Astrocyte of the cerebellum (primary cell): ENCODE measurements at regions not wholly inside any gene's neighbourhood (a gene's known extent, or its start where the extent isn't known, plus 50 kb on each side); places are given as distances from the start of the nearest gene placed in this dataset.
"Not testable (repeated sequence)": the region's sequence is repeated elsewhere in the genome, so short reads cannot be mapped to it uniquely, and the experiment has no call there.

ENCODE experiments used
- DNase-seq: peaks from one replicate; pipeline ENCODE4 v3.0.0-alpha.2; 2011; ENCODE audit warnings: low read depth
- H3K4me3 ChIP-seq: 2 replicates; pipeline ENCODE4 v1.5.1; 2011; ENCODE audit warnings: mild to moderate bottlenecking, low read depth, low read length, moderate library complexity
- in situ Hi-C: cut with HindIII; loops from 2 replicates; pipeline ENCODE4 v1.10.0; 2017; ENCODE audit warnings: low sequenced_read_pairs
- TF ChIP-seq, protein P1 (sequence below): IDR thresholded peaks from 2 replicates; pipeline ENCODE4 v1.5.1; 2012; ENCODE audit warnings: low read length, low read depth, moderate library complexity, mild to moderate bottlenecking; ENCODE audit errors: missing control alignments

DNA sequence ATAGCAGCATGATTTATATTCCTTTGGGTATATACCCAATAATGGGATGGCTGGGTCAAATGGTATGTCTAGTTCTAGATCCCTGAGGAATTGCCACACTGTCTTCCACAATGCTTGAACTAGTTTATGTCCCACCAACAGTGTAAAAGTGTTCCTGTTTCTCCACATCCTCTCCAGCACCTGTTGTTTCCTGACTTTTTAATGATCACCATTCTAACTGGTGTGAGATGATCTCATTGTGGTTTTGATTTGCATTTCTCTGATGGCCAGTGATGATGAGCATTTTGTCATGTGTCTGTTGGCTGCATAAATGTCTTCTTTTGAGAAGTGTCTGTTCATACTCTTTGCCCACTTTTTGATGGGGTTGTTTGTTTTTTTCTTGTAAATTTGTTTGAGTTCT lies 54.0 kb upstream of the GPR89A start:
- DNase-seq, in situ Hi-C loops, H3K4me3 ChIP-seq: not testable (repeated sequence)

DNA sequence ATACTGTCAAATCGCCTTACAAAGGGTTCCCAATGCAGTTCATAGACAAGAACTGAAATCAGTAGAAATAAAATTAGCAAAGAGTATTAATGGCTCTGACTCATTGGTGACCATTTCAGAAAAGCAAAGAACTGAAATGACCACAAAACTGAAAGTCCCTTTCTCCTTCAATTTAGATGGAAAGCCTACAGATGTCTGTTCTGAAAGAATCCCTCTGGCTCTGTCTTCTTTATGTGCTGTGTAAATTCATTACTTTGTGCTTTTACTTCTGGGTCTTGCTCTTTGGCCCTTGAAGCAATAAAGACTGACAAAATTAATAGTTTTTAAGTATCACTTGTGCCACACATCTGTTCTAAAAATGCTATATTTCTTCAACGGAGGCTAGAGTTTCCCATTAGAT lies 62.7 kb upstream of the GPR89A start:
- DNase-seq, result no peak
- in situ Hi-C loops, result no loop called here
- no peak overlapping the region for H3K4me3 ChIP-seq
- TF ChIP-seq, protein P1, sequence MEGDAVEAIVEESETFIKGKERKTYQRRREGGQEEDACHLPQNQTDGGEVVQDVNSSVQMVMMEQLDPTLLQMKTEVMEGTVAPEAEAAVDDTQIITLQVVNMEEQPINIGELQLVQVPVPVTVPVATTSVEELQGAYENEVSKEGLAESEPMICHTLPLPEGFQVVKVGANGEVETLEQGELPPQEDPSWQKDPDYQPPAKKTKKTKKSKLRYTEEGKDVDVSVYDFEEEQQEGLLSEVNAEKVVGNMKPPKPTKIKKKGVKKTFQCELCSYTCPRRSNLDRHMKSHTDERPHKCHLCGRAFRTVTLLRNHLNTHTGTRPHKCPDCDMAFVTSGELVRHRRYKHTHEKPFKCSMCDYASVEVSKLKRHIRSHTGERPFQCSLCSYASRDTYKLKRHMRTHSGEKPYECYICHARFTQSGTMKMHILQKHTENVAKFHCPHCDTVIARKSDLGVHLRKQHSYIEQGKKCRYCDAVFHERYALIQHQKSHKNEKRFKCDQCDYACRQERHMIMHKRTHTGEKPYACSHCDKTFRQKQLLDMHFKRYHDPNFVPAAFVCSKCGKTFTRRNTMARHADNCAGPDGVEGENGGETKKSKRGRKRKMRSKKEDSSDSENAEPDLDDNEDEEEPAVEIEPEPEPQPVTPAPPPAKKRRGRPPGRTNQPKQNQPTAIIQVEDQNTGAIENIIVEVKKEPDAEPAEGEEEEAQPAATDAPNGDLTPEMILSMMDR, result no peak

DNA sequence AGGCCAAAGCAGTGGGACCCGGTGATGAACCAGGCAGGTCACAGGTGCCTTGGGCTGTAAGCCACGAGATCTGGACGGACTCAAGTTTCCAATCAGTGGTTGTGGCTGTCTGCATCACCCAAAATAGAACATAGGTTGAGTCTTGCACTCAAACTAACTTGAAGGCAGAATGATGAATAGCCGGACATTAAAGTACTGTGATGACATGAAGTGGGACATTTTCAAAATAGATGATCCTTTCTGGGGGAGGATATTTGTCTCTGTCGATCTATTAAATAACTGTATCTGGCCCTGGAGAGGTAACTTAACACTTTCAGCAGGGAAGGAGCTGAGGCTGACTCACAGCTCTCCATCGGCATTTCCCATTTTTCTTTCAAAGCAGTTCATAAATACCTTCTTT lies 66.1 kb upstream of the GPR89A start:
- H3K4me3 ChIP-seq, DNase-seq, in situ Hi-C loops: not testable (repeated sequence)

DNA sequence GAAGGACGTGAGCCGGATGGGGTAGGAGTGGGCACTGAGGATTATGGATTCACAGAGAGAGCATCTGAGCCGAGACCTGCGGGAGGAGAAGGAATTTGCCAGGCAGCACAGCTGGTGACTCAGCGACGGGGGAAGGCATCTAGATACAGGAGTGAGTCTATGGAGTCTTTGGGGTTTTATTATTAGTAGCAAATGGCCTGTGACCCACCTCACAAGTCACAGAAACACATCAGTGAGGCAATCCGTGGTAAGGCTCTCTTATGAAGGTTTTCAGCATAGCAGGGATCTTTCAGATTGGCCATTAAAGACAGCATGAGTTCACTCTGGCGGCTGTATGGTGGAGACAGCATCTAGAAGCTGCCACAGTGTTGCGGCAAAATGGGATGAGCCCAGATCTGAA lies 66.5 kb upstream of the GPR89A start:
- DNase-seq, result peak; percentile 2
- in situ Hi-C loops, result not testable (repeated sequence)

DNA sequence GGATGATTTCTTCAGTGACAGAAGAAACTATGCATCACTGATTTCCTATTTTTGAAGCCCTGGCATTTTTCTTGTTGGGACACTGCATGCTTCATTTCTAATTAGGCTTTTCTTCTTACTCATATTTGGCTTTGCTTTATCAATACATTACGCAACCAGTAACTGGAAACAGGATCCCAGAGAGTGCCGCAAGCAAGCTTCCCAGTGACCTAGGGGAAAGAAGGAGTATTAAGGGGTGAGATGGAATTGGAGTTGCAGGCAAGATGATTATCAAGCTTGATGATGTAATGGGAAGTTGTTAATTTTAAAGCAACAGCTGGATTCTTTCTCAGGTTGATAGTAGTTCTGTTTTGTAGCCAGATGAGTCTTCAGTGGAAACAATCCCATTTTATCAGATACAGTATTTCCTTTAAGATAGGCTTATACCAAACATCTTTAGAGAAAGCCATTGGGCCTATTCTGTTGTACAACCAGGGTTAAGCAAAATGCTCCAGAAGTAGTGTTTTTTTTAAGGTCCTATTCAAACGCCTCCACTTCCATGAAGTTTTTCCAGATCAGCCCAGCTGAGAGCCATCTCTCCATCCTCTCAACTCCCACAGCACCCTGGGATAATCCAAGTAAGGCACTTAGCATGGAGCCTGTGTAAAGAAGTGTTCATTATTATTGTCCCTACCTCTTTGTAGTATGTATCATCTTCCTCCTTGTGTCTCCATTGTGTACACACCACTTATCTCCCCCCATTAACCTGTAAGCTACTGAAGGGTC lies 69.5 kb upstream of the GPR89A start:
- H3K4me3 ChIP-seq, in situ Hi-C loops, DNase-seq: not testable (repeated sequence)

More for the DNA sequence above, 66.5 kb upstream of the GPR89A start:
- H3K4me3 ChIP-seq, result not testable (repeated sequence)

DNA sequence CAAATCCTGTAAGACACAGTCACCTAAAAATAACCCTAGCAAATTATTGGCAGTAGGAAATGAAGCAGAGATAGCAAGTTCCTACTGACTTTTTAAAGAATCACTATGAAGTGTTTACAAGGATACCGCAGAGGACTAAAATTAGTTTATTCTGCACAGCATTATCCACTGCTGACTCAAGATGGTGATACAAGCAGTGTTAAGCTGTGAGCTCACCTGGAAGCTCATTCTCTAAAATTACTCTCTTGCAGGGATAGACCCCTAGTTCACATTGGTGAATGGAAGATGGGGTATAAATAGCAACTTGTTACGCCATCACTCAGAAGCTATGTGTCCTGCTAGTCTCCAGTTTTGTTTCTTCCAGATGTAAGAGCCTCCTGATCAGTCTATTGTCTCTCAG lies 70.8 kb upstream of the GPR89A start:
- in situ Hi-C loops, DNase-seq, H3K4me3 ChIP-seq: not testable (repeated sequence)

DNA sequence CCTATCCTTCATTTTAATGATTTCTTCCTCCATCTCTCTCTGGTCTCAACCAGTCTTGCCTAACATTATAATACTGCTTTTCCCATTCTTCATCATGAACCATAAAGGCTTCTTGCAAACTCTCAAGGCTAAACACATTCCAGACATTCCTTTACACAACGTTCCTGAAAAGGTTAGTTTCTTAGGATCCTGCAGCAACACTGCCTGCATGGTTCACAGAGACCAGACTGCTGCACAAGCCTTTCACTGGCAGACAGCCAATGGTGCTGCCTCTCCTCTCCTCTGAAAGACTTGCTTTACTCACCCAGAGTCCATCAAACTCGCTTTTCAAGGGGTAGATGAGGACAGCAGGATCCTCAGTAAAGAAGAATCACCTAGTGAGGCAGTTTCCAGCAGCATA lies 72.3 kb upstream of the GPR89A start:
- in situ Hi-C loops, H3K4me3 ChIP-seq: not testable (repeated sequence)
- DNase-seq, result peak; percentile 29

DNA sequence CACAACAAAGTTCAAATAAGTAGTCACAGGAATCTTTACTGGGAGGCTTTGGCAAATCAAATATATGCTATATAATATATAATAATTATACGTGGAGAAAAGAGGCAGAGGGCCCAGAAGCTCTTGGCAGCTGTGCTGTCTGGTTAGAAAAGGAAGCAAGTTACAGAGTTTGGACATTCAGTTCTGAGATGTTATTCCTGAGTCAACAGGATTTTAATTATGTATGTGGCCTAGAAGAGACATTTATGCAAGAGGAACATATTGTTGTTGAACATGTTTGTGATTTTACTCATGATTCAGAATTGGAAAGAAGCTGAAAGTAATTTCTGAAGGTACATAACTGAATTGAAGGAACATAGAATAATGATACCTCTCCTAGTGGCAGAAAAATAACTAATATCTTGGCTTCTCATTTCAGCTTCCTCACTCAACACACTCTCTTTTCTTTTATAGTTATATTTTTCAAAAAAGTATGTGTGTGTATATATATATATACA lies 79.7 kb upstream of the GPR89A start:
- DNase-seq, result not testable (repeated sequence)

DNA sequence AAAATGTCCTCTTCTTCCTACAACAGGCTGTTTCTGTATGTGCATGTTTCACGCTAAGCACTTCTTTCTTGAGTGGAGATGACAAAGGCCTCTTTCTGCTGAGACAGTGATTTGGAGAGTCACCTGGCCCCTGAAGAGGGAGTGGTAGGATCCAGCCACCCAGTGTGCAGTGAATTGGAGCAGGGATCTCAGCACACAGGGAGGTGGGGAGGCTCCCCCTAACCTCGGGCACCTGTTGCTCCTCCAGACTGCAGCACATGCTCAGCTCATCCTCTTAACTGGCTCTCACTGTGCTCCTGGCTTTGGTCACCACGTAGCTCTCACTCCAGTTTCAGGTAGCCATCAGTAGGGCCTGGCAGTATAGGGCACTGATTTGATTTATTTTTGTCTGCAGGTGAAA lies 87.6 kb upstream of the GPR89A start:
- in situ Hi-C loops, H3K4me3 ChIP-seq, DNase-seq: not testable (repeated sequence)

More for the DNA sequence above, 79.7 kb upstream of the GPR89A start:
- H3K4me3 ChIP-seq, in situ Hi-C loops: not testable (repeated sequence)

DNA sequence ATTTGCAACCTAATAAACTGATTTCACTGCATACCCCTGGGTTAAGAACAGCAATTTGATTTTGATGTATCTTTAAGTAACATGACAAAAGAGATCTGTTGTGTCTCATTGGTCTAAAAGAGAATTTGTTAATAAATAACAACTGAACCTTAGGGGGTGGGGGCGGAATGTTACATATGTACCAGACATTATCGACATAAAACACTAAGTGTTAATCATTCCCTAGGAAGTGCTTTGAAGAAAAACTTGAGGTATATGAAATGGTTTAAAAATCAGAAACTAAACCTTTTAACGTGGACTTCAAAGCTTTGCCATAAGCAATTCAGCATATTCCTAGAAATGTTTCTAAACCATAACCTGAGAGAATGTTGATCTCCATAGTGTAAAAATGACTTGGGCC lies 88.5 kb upstream of the GPR89A start:
- in situ Hi-C loops, H3K4me3 ChIP-seq, DNase-seq: not testable (repeated sequence)

DNA sequence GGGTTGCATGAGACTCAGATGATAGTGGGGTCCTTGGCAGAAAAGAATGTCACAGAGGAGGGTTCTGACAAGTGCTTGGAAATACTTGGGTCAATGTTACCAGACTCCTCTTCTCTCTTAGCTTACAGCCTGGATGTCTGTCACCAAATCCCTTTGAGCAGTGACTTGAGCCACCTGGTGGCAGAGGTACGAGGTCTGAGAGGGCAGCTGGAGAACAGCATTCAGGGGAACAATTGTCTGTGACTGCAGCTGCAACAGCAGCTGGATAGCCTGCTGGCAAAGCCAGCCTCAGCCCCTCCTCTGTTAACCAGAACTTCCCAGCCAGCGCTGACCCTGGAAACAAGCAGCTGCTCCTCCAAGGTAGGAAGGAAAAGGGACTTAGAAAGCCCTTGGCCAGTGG lies 87.6 kb upstream of the NBPF20 start:
- H3K4me3 ChIP-seq, DNase-seq, in situ Hi-C loops: not testable (repeated sequence)

DNA sequence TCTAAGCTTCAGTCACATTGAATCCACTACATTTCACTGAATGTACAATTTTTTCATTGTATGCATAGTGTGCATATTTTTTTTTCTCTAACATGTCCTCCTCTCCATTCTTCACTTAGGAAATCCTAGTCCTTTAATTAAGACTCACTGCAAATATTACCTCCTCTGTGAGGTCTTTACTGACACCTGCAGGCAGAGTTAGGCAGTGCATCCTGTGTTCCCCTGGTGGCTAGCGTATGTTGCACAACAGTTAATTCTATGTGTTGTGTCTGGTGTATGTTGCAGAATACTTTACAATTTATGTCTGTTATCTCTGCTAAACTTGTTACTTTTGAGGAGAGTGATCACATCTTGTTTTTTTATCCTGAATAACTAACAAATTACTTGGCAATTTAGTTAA lies 82.7 kb upstream of the NBPF20 start:
- DNase-seq, in situ Hi-C loops: not testable (repeated sequence)

DNA sequence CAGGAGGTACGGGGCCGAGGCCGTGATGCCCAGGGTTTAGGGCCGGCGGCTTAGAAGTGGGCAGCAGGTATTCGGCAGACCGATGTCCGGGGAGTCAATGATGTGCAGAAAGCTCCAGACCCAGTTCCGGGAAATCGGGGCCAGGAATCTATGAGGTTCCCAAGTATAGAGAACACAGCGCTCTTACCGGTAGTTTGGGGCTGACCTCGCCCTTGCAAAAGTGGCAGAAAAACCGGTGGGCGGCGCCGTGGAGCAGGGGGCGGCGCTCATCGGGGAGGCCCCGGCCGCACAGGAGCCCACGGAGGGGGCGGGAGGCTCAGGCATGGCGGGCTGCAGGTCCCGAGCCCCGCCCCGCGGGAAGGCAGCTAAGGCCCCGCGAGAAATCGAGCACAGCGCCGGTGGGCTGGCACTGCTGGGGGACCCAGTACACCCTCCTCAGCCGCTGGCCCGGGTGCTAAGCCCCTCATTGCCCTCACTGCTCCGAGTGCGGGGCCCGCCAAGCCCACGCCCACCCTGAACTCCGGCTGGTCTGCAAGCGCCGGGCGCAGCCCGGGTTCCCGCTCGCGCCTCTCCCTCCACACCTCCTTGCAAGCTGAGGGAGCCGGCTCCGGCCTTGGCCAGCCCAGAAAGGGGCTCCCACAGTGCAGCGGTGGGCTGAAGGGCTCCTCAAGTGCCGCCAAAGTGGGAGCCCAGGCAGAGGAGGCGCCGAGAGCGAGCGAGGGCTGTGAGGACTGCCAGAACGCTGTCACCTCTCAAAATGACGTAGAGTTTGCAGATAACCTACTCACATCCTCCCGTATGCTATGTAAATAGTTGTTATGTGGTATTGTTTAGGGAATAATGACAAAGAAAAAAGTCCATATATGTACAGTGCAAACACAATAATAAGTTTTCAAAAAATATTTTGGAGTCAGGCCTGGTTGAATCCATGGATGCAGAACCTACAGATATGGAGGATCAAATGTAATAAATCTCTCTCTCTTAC lies 80.6 kb upstream of the NBPF20 start:
- DNase-seq, in situ Hi-C loops, H3K4me3 ChIP-seq: not testable (repeated sequence)

More for the DNA sequence above, 82.7 kb upstream of the NBPF20 start:
- H3K4me3 ChIP-seq, result not testable (repeated sequence)

DNA sequence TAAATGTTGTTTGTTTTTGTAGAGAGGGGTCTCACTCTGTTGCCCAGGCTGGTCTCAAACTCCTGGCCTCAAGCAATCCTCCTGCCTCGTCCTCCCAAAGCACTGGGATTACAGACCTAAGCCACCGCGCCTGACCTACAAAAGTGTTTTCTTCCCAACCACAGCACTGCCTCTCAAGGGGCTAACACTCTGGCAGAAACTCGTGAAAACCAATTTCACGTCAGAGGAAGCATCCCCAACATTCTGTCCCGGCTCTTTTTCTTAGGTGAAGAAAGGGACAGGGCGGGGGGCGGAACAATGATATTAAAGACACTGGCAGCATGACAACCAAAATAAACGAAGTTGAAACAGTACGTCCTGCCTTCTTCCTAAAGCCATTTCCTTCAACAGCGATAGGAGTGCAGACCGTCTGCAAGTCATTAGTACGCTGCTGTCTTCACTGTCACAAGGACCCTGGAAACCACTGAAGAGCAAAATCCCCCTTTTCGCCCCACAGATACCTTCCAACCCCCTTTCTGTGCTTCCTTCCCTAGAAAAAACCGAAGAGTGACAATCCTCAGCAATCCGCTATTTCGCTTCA lies 79.5 kb upstream of the NBPF20 start:
- H3K4me3 ChIP-seq, in situ Hi-C loops, DNase-seq: not testable (repeated sequence)

DNA sequence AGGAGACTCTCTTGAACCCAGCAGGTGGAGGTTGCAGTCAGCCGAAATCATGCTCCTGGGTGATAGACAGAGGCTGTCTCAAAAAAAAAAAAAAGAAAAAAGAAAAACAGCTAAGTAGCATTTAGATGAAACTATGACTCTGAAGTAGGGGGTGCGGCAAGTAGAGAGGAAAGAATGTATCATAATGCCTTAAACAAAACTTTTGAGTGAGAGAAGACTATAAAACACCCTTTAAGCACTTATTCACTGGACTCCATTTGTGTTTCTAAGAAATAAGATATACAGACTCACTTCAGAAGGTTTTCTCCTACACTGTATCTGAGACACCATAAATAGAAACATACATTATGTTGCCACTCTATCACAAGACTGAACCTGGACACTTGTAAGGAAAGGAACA lies 78.9 kb upstream of the NBPF20 start:
- H3K4me3 ChIP-seq, in situ Hi-C loops: not testable (repeated sequence)

DNA sequence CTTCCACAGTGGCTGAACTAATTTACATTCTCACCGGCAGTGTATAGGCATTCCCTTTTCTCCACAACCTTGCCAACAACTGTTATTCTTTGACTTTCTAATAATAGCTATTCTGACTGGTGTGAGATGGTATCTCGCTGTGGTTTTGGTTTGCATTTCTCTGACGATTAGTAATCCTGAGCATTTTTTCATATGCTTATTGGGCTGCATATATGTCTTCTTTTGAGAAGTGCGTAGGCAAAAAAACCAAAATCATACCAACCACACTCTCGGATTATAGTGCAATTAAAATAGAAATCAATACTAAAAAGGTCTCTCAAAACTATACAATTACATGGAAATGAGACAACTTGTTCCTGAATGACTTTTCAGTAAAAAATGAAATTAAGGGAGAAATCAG lies 74.8 kb upstream of the NBPF20 start:
- in situ Hi-C loops, H3K4me3 ChIP-seq, DNase-seq: not testable (repeated sequence)

More for the DNA sequence above, 78.9 kb upstream of the NBPF20 start:
- not testable (repeated sequence) for DNase-seq
